GM12878 (cell line): ENCODE measurements at regions not wholly inside any gene's neighbourhood (a gene's known extent, or its start where the extent isn't known, plus 50 kb on each side); places are given as distances from the start of the nearest gene placed in this dataset.

Source experiments
- ATAC-seq: fragments of 200-7000 bp; cut with Tn5 transposase; 3 replicates; pipeline ENCODE4 v1.9.1; 2020; ENCODE audit warnings: mild to moderate bottlenecking, moderate library complexity
- BruUV-seq: library from RNA; stranded (reverse); fragments of 400-500 nt; replicated peaks from 2 replicates; lab custom pipeline; 2021; lab: Mats Ljungman, UMichigan
- CTCF ChIA-PET: fragments of 300-600 bp; sonication (Branson Sonifier 250); formaldehyde crosslinking; extraction: SDS; loops from one replicate; lab custom pipeline; 2021; ENCODE audit warnings: inconsistent platforms; lab: Yijun Ruan, JAX
- POLR2A ChIA-PET: fragments of 350-600 bp; formaldehyde crosslinking; extraction: SDS; loops from one replicate; lab custom pipeline; 2021; ENCODE audit warnings: inconsistent platforms; lab: Charles Lee
- RAD21 ChIA-PET: fragments of 300-600 bp; sonication (Branson Sonifier 250); formaldehyde crosslinking; loops from one replicate; lab custom pipeline; 2023; ENCODE audit warnings: antibody characterized with exemption; ENCODE audit not compliant: unreplicated experiment; lab: Charles Lee
- SMC1A ChIA-PET: fragments of 300-600 bp; sonication (Branson Sonifier 250); formaldehyde crosslinking; loops from one replicate; lab custom pipeline; 2023; ENCODE audit not compliant: unreplicated experiment, uncharacterized antibody; lab: Charles Lee
- DNase-seq: peaks from one replicate; pipeline ENCODE4 v3.0.0-alpha.2; 2011; ENCODE audit warnings: low read depth, low spot score
- FAIRE-seq: peaks from 3 replicates; lab custom pipeline; 2011; peaks lifted over from hg19 to GRCh38; lab: Jason Lieb, UNC
- H2AFZ ChIP-seq: 2 replicates; pipeline ENCODE4 v1.6.0; 2011; ENCODE audit warnings: low read depth, low read length, control low read depth; ENCODE audit not compliant: control insufficient read depth
- H3K27ac ChIP-seq: 2 replicates; pipeline ENCODE4 v1.5.1; 2011; ENCODE audit warnings: control low read depth; ENCODE audit not compliant: control insufficient read depth, insufficient read depth
- H3K27me3 ChIP-seq, 2 experiments: replicated peaks in 1 of 2; 2 replicates each; pipeline versions ENCODE4 v1.6.0 to v1.6.1; 2011; ENCODE audit warnings: low read length in 1 of 2; ENCODE audit not compliant: control insufficient read depth in 2 of 2, insufficient read depth in 2 of 2
- H3K36me3 ChIP-seq, 2 experiments: 2 replicates each; pipeline ENCODE4 v1.5.1; 2011; ENCODE audit warnings: low read length in 1 of 2; ENCODE audit not compliant: control insufficient read depth in 2 of 2, insufficient read depth in 2 of 2
- H3K4me1 ChIP-seq: 2 replicates; pipeline ENCODE4 v1.6.1; 2011; ENCODE audit warnings: mild to moderate bottlenecking, low read length, moderate library complexity, mixed read lengths; ENCODE audit not compliant: control insufficient read depth, insufficient read depth
- H3K4me2 ChIP-seq: 2 replicates; pipeline ENCODE4 v1.6.0; 2011; ENCODE audit warnings: control low read depth; ENCODE audit not compliant: control insufficient read depth, insufficient read depth
- H3K4me3 ChIP-seq: fragments of 200-600 bp; sonication (generic); 2 replicates; pipeline ENCODE4 v1.5.1; 2016
- H3K79me2 ChIP-seq: 2 replicates; pipeline ENCODE4 v1.6.0; 2011; ENCODE audit warnings: low read length; ENCODE audit not compliant: control insufficient read depth, insufficient read depth
- H3K9ac ChIP-seq: 2 replicates; pipeline ENCODE4 v1.8.0; 2011; ENCODE audit warnings: low read length, control low read depth, mixed read lengths; ENCODE audit not compliant: control insufficient read depth, insufficient read depth
- H3K9me3 ChIP-seq: replicated peaks from 3 replicates; pipeline ENCODE4 v1.5.1; 2011; ENCODE audit warnings: mild to moderate bottlenecking, low read length; ENCODE audit not compliant: control insufficient read depth, insufficient read depth
- H4K20me1 ChIP-seq: 2 replicates; pipeline ENCODE4 v1.6.0; 2011; ENCODE audit not compliant: control insufficient read depth, insufficient read depth
- BCL11A ChIP-seq: IDR thresholded peaks from 2 replicates; pipeline ENCODE4 v1.6.1; 2011; ENCODE audit warnings: low read depth, low read length
- EP300 ChIP-seq, 2 experiments: fragments of 150-350 bp in 1 of 2; IDR thresholded peaks; 2 replicates each; pipeline ENCODE4 v1.6.1; 2011 to 2012; ENCODE audit warnings: low read depth in 2 of 2, low read length in 2 of 2, borderline replicate concordance in 1 of 2, improper control_type of control experiment in 1 of 2, inconsistent platforms in 1 of 2; ENCODE audit not compliant: control insufficient read depth in 1 of 2
- ETV6 ChIP-seq, 2 experiments: fragments of 450-650 bp in 1 of 2; IDR thresholded peaks in 1 of 2; conservative IDR thresholded peaks in 1 of 2; 2 replicates each; pipeline ENCODE4 v1.6.1; 2014; ENCODE audit warnings: antibody characterized with exemption in 1 of 2, borderline replicate concordance in 1 of 2, low read depth in 1 of 2, mild to moderate bottlenecking in 1 of 2, moderate library complexity in 1 of 2
- HDGF ChIP-seq: fragments of 450-650 bp; IDR thresholded peaks from 2 replicates; pipeline ENCODE4 v1.6.1; 2016; ENCODE audit warnings: antibody characterized with exemption
- IRF3 ChIP-seq: fragments of 450-650 bp; IDR thresholded peaks from 2 replicates; pipeline ENCODE4 v1.6.1; 2014; ENCODE audit warnings: mild to moderate bottlenecking
- MYB ChIP-seq: fragments of 150-350 bp; IDR thresholded peaks from 2 replicates; pipeline ENCODE4 v1.6.1; 2014; ENCODE audit warnings: mild to moderate bottlenecking, low read depth, low read length, borderline replicate concordance
- NR2F1 ChIP-seq: fragments of 450-650 bp; conservative IDR thresholded peaks from 2 replicates; pipeline ENCODE4 v1.6.1; 2017; ENCODE audit warnings: mild to moderate bottlenecking
- RCOR1 ChIP-seq: conservative IDR thresholded peaks from 2 replicates; pipeline ENCODE4 v1.6.1; 2012; ENCODE audit warnings: low read depth, low read length, improper control_type of control experiment
- RELA ChIP-seq: fragments of 450-650 bp; IDR thresholded peaks from 2 replicates; pipeline ENCODE4 v1.8.0; 2014; ENCODE audit warnings: borderline replicate concordance; ENCODE audit not compliant: partially characterized antibody
- RUNX3 ChIP-seq: IDR thresholded peaks from 2 replicates; pipeline ENCODE4 v1.6.1; 2012; ENCODE audit warnings: low read length, inconsistent platforms
- ZBED1 ChIP-seq: IDR thresholded peaks from 2 replicates; pipeline ENCODE4 v1.6.1; 2016; ENCODE audit warnings: borderline replicate concordance
- ZNF207 ChIP-seq: fragments of 450-650 bp; IDR thresholded peaks from 2 replicates; pipeline ENCODE4 v1.6.1; 2014; ENCODE audit warnings: antibody characterized with exemption, mild to moderate bottlenecking, borderline replicate concordance
- WGBS: methylation state at CpG from one replicate; pipeline ENCODE4 v1.1.6; 2016; ENCODE audit warnings: low lambda C conversion rate; ENCODE audit not compliant: insufficient replicate concordance, insufficient coverage; ENCODE audit errors: missing lambda C conversion rate; 5-methylcytosine and 5-hydroxymethylcytosine counted together
- in situ Hi-C: fragments of 300-500 bp; cut with MboI; formaldehyde crosslinking; loops from 9 replicates; pipeline ENCODE4 v1.14.3; 2018; ENCODE audit warnings: mixed read lengths
- intact Hi-C: fragments of 100-400 bp; cut with micrococcal nuclease; formaldehyde crosslinking; loops from one replicate; pipeline ENCODE4 v1.14.2; 2022; ENCODE audit not compliant: unreplicated experiment

DNA sequence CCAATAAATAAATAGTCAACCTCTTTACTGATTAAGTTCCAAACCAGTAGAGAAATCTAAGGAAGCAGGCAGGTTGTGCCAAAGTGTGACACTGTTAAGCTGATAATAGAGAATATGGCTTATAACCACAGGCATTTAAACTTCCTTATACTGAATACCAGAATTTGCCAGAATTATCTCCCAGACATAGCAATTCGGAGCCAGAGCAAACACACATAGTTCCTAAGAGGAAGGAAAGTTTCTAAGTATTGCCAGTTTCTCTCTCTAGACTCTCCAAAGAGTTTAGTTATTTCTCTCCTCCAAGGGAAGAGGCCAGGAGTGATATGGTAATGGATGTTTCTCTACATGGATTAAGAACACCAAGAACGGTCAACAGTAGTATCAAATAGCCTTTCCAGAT, 191.7 kb upstream of the CPEB2 start:
- 0% methylated on average over 2 of the region's 2 CpGs for WGBS
- Histone ChIP-seq H3K9me3 (peaks cover 3% of the 10 kb centered on the region; the same call in 2 of the 3 replicates), H3K27ac (no peak overlapping the region), H4K20me1 (no peaks in the 10 kb centered on the region), H3K36me3 (no peaks in the 10 kb centered on the region), H3K4me3 (no peak overlapping the region), H3K79me2 (no peaks in the 10 kb centered on the region), H3K27me3 (no peaks in the 10 kb centered on the region), H3K4me2 (no peak overlapping the region), H2AFZ (no peak overlapping the region), H3K9ac (no peak overlapping the region), H3K4me1 (no peaks in the 10 kb centered on the region)
- ATAC-seq (no peak), FAIRE-seq (no peak), DNase-seq (no peak)
- POLR2A ChIA-PET, result no interaction called here
- SMC1A ChIA-PET, result no interaction called here
- intact Hi-C loops (no loop called here), in situ Hi-C loops (no loop called here)
- TF ChIP-seq MYB (no peak), ZNF207 (no peak), IRF3 (no peak)
- RAD21 ChIA-PET, result no interaction called here
- CTCF ChIA-PET, result no interaction called here
- no TSS peak for BruUV-seq

GRCh38 chr4:14812101-14812500, 190.2 kb upstream of the CPEB2 start:
- Histone ChIP-seq H4K20me1 (no peaks in the 10 kb centered on the region), H3K9ac (no peak overlapping the region), H3K27ac (no peak overlapping the region), H3K36me3 (no peaks in the 10 kb centered on the region), H3K27me3 (no peaks in the 10 kb centered on the region), H3K4me1 (no peaks in the 10 kb centered on the region), H3K9me3 (peaks cover 2% of the 10 kb centered on the region; the same call in 2 of the 3 replicates), H2AFZ (no peak overlapping the region), H3K4me2 (no peak overlapping the region), H3K4me3 (no peak overlapping the region), H3K79me2 (no peaks in the 10 kb centered on the region)
- ChIA-PET POLR2A (no interaction called here), SMC1A (interaction anchor here (1.3 kb wide), 1 partner anchor 23 kb away, joined by 3 read pairs; no protein-coding TSS in a partner anchor), CTCF (no interaction called here), RAD21 (no interaction called here)
- FAIRE-seq (no peak), DNase-seq (no peak), ATAC-seq (no peak)
- intact Hi-C loops (no loop called here), in situ Hi-C loops (no loop called here)
- no peak for TF ChIP-seq RELA
- no peak for TF ChIP-seq HDGF
- TF ChIP-seq ETV6 (conservative IDR thresholded peaks at IDR 0.05 in 1 of 2, IDR thresholded peaks at IDR 0.05 in 1 of 2; ENCODE audit: borderline replicate concordance in 1 of 2, low read depth in 1 of 2), result no peak
- TF ChIP-seq RCOR1, result no peak
- no peak for TF ChIP-seq ZBED1
- TF ChIP-seq NR2F1, result no peak
- TF ChIP-seq EP300 (IDR thresholded peaks at IDR 0.05; ENCODE audit: borderline replicate concordance in 1 of 2, control insufficient read depth in 1 of 2, low read depth in 2 of 2, low read length in 2 of 2), result no peak
- no peak for TF ChIP-seq BCL11A
- TF ChIP-seq RUNX3, result no peak
- WGBS, result 90% methylated on average over 1 of the region's 1 CpG
- no TSS peak for BruUV-seq
